Immature natural killer cell (primary cell): ENCODE measurements at regions not wholly inside any gene's neighbourhood (a gene's known extent, or its start where the extent isn't known, plus 50 kb on each side); places are given as distances from the start of the nearest gene placed in this dataset.
A peak's percentile ranks its signal among the peaks of the same experiment; 100 is the strongest.
"Not testable (repeated sequence)": the region's sequence is repeated elsewhere in the genome, so short reads cannot be mapped to it uniquely, and the experiment has no call there.

Experiments used
- DNase-seq, 3 donors: peaks; one replicate each; pipeline ENCODE4 v3.0.0; 2022; ENCODE audit warnings: mixed read lengths in 1 of 3
- H3K27ac Mint-ChIP-seq, 6 donors: one replicate each; pipeline ENCODE4 v1.8.0; 2020; ENCODE audit warnings: mixed read lengths in 6 of 6, mild to moderate bottlenecking in 5 of 6, inconsistent platforms in 4 of 6, moderate library complexity in 3 of 6
- H3K27me3 Mint-ChIP-seq, 3 donors: one replicate each; pipeline ENCODE4 v1.8.0; 2020 to 2021; ENCODE audit warnings: low read depth in 3 of 3, mild to moderate bottlenecking in 3 of 3, mixed read lengths in 3 of 3, moderate library complexity in 3 of 3, inconsistent platforms in 1 of 3
- H3K36me3 Mint-ChIP-seq, 3 donors: one replicate each; pipeline ENCODE4 v1.8.0; 2020; ENCODE audit warnings: mixed read lengths in 3 of 3, inconsistent platforms in 2 of 3, mild to moderate bottlenecking in 2 of 3
- H3K4me1 Mint-ChIP-seq, 2 donors: one replicate each; pipeline ENCODE4 v1.8.0; 2020; ENCODE audit warnings: inconsistent platforms in 2 of 2, mild to moderate bottlenecking in 2 of 2, mixed read lengths in 2 of 2, moderate library complexity in 1 of 2
- H3K4me3 Mint-ChIP-seq, 5 donors: one replicate each; pipeline ENCODE4 v1.8.0; 2020; ENCODE audit warnings: mild to moderate bottlenecking in 5 of 5, mixed read lengths in 5 of 5, inconsistent platforms in 3 of 5, moderate library complexity in 3 of 5
- H3K9me3 Mint-ChIP-seq, 6 donors: one replicate each; pipeline ENCODE4 v1.8.0; 2020; ENCODE audit warnings: mild to moderate bottlenecking in 6 of 6, mixed read lengths in 6 of 6, inconsistent platforms in 4 of 6, moderate library complexity in 3 of 6

DNA sequence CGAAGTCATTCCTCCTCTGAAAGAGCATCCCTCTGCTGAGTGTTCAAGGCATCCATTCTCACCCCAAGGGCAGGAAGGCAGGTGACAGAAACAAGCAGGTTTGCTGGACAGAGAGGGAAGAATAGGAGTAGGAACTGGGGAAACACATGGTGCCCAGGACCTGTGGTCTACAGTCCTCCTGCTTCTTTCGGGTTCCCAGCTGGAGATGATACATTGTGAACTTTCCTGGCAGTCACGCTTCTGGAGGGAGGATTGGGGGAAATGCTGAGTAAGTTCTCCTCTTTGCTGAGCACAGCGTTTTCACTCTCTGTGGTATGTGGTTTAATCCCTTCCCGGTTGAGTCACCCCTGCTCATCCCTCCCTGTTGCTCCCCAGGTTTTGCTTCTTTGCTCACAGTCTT lies 496.3 kb downstream of the TMEM121 start:
- not testable (repeated sequence) for H3K27ac Mint-ChIP-seq, H3K27me3 Mint-ChIP-seq, H3K4me3 Mint-ChIP-seq, DNase-seq, H3K36me3 Mint-ChIP-seq
- Mint-ChIP-seq H3K9me3 (peaks cover 0 to 11% (median under 1%) of the 10 kb centered on the region in 6 donors), H3K4me1 (peaks cover 0 to 30% of the 10 kb centered on the region in 2 donors)

DNA sequence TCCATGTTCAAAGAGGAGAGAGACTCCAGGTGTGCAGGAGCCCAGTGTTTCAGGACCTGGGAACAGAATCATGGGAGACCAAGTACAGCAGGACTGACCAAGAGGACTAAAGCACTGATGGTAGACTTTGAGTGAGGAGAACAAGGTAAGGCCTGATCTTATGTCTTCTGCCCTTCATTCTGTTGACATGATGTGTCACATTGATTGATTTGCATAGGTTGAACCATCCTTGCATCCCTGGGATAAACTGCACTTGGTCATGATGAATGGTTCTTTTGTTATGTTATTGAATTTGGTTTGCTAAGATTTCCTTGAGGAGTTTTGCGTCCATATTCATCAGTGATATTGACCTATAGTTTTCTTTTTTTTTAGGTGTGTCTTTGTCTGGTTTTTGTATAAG lies 497.0 kb downstream of the TMEM121 start:
- H3K9me3 Mint-ChIP-seq = peaks cover 0 to 11% (median under 1%) of the 10 kb centered on the region in 6 donors
- H3K27me3 Mint-ChIP-seq = peaks cover 0 to 8% (median 2%) of the 10 kb centered on the region in 3 donors
- H3K4me3 Mint-ChIP-seq = no peak overlapping the region
- H3K27ac Mint-ChIP-seq = no peak overlapping the region
- peaks cover 0 to 8% (median 0%) of the 10 kb centered on the region in 3 donors for H3K36me3 Mint-ChIP-seq
- peaks cover 0 to 30% of the 10 kb centered on the region in 2 donors for H3K4me1 Mint-ChIP-seq
- no peak for DNase-seq

DNA sequence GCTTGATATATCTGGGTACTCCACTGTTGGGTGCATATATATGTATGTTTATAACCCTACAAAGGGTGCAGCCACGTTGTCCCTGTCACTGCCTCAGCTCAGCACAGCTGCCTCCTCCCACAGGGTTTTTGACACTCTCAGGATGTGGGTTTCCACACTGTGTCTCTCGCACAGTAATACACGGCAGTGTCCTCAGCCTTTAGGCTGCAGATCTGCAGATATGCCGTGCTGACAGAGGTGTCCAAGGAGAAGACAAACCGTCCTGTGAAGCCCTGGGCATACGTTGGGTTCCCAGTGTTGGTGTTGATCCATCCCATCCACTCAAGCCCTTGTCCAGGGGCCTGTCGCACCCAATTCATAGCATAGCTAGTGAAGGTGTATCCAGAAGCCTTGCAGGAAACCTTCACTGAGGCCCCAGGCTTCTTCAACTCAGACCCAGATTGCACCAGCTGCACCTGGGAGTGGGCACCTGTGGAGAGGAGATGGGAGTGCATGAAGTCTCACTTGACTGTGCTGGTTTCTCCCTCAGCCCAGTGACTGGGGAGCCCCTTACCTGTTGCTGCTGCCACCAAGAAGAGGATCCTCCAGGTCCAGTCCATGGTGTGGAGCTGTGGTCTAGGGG lies 498.7 kb downstream of the TMEM121 start:
- peak in 2 of 3 donors; percentile 30 to 55 for DNase-seq
- H3K27me3 Mint-ChIP-seq = peaks cover 2 to 5% (median 3%) of the 10 kb centered on the region in 3 donors
- H3K4me1 Mint-ChIP-seq = peaks cover 0 to 30% of the 10 kb centered on the region in 2 donors
- peak overlapping the region in 2 of 6 donors; percentile 3 to 13 for H3K27ac Mint-ChIP-seq
- H3K4me3 Mint-ChIP-seq = peak overlapping the region in 3 of 5 donors; percentile 3 to 67 (median 33)
- H3K9me3 Mint-ChIP-seq = peaks cover 0 to 11% (median under 1%) of the 10 kb centered on the region in 6 donors
- H3K36me3 Mint-ChIP-seq = peaks cover 0 to 8% (median 0%) of the 10 kb centered on the region in 3 donors

DNA sequence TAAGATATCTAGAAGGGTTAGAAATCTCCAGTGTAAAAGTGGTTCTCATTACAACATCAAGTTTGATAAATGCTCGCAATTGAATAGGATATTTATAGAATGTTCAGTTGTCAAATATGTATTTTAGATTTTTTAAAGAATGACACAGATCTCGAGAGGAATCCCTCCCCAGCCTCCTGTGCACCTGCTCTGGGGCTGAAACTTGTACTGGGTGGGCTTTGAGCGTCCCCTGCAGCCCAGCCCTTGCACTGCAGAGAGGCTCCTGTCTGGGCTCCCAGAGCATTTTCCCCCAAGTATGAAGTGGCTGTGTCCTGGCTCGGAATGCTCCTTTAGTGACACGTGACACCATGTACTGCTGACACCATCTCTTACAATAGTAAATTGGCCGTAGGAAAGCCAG lies 499.6 kb downstream of the TMEM121 start:
- peaks cover 0 to 11% (median under 1%) of the 10 kb centered on the region in 6 donors for H3K9me3 Mint-ChIP-seq
- peaks cover 0 to 30% of the 10 kb centered on the region in 2 donors for H3K4me1 Mint-ChIP-seq
- no peak overlapping the region for H3K27ac Mint-ChIP-seq
- H3K27me3 Mint-ChIP-seq = peaks cover 2 to 5% (median 3%) of the 10 kb centered on the region in 3 donors
- no peak overlapping the region for H3K4me3 Mint-ChIP-seq
- peaks cover 0 to 8% (median 0%) of the 10 kb centered on the region in 3 donors for H3K36me3 Mint-ChIP-seq
- DNase-seq = no peak

DNA sequence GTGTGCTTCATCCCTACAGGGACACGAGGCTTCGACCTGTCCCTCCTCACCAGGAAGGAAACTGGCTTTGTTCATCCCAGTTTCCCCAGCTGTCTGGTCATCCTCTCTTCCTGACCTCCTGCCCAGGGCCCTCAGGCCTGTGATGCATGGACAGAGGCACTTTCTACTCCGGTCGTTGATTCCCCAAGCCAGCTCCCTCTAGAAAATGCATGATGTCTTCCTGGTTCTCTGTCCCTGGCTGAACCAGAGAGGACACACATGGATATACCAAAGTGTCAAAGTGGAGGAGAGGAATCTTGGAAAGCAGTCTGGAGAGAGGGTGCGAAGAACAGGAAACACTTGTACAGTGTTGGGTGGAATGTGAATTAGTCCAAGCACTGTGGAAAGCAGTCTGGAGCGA lies 501.4 kb downstream of the TMEM121 start:
- not testable (repeated sequence) for H3K4me3 Mint-ChIP-seq, DNase-seq, H3K27me3 Mint-ChIP-seq, H3K36me3 Mint-ChIP-seq, H3K27ac Mint-ChIP-seq
- peaks cover 0 to 28% of the 10 kb centered on the region in 2 donors for H3K4me1 Mint-ChIP-seq
- peaks cover 0 to 11% (median 0%) of the 10 kb centered on the region in 6 donors for H3K9me3 Mint-ChIP-seq

DNA sequence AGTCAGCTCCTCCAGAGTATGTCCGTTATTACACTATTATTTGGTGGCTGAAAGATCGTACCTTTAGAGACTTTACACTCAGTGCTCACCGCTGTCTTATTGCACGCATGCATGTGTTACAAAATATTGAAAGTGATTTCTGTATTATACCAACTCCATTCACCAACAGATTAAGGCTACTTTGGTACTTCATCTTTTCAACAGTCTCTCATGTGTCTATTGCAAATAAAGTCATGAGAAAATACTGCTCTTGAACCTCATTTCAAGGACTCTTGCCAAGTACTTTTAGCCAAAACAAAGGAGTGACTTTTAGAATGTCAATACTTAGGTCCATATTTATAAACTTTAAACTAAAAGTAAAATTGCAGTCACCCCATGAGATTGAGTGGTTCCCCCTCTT lies 503.6 kb downstream of the TMEM121 start:
- Mint-ChIP-seq H3K9me3 (no peaks in the 10 kb centered on the region), H3K27me3 (peaks cover 4 to 9% (median 4%) of the 10 kb centered on the region in 3 donors), H3K36me3 (no peaks in the 10 kb centered on the region), H3K4me1 (peaks cover 0 to 18% of the 10 kb centered on the region in 2 donors), H3K27ac (no peak overlapping the region), H3K4me3 (no peak overlapping the region)
- DNase-seq = no peak

DNA sequence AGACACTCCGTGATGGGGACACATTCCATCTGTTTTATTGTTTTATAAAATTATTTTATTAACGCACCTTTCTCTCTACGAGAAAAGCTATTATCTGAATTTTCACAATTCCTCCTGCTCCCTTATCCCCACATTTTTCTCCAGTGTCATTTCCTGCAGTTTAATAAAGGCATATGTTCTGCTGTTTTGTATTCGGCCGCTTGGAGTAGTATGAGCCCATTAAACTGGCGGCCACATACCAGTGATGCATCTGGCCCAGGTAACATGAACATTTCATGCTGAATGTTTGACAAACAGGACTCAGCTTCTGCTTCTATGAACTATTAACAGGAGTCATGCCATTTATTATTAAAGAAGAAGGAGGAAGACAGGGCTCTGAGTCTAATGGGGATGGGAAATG lies 511.0 kb downstream of the TMEM121 start:
- H3K27ac Mint-ChIP-seq = no peak overlapping the region

DNA sequence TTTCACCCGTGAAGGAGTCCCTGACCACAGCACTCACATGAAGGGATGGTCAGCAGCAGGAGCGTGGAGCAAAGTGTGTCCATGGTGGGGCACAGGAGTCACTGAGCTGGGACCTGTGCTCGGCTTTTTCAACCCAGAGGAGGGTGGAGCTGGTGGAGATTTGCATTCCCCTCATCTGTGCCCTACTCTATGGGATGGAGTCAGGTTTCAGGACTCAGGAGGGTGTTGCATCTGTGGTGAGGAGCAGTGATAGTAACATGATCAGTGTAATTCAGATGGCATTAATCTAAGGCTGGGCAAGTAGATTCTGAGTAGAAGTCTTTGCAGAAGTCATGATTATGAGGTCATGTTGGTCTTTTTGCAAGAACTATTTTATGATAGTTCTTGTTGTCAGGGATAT lies 511.9 kb downstream of the TMEM121 start:
- no peaks in the 10 kb centered on the region for H3K9me3 Mint-ChIP-seq
- peak overlapping the region in 2 of 5 donors; percentile 14 to 22 for H3K4me3 Mint-ChIP-seq
- H3K36me3 Mint-ChIP-seq = no peaks in the 10 kb centered on the region
- DNase-seq = no peak
- H3K27ac Mint-ChIP-seq = peak overlapping the region in 4 of 6 donors; percentile 20 to 56 (median 43)
- peaks cover 0 to 3% of the 10 kb centered on the region in 2 donors for H3K4me1 Mint-ChIP-seq
- H3K27me3 Mint-ChIP-seq = peaks cover 4 to 6% (median 6%) of the 10 kb centered on the region in 3 donors

More for the DNA sequence above, 511.0 kb downstream of the TMEM121 start:
- DNase-seq = no peak
- no peaks in the 10 kb centered on the region for H3K9me3 Mint-ChIP-seq
- H3K4me3 Mint-ChIP-seq = no peak overlapping the region
- H3K27me3 Mint-ChIP-seq = peaks cover 4 to 6% (median 6%) of the 10 kb centered on the region in 3 donors
- H3K4me1 Mint-ChIP-seq = peaks cover 0 to 3% of the 10 kb centered on the region in 2 donors
- H3K36me3 Mint-ChIP-seq = no peaks in the 10 kb centered on the region

DNA sequence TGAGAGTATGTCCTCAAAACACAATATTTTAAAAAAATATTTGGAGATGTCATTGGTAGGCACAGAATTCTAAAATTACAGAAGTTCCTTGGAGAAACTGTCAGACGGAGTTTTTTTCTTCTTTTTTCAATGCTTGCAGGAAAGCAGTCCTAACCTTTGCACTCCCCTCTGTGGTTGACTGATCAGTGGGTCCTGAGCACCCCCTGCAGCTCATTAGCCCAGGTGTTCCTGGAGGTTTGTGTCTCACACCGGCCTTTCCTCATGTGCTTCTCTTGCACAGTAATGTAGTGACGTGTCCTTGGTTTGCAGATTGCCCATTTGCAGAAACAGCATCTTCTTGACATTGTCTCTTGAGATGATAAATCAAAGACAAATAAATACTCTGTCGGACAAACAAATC lies 513.0 kb downstream of the TMEM121 start:
- Mint-ChIP-seq H3K27ac (no peak overlapping the region), H3K4me3 (no peak overlapping the region), H3K27me3 (peaks cover 0 to 9% (median 5%) of the 10 kb centered on the region in 3 donors), H3K9me3 (no peaks in the 10 kb centered on the region), H3K4me1 (peaks cover 0 to 3% of the 10 kb centered on the region in 2 donors), H3K36me3 (no peaks in the 10 kb centered on the region)
- peak in 2 of 3 donors; percentile 35 to 43 for DNase-seq

DNA sequence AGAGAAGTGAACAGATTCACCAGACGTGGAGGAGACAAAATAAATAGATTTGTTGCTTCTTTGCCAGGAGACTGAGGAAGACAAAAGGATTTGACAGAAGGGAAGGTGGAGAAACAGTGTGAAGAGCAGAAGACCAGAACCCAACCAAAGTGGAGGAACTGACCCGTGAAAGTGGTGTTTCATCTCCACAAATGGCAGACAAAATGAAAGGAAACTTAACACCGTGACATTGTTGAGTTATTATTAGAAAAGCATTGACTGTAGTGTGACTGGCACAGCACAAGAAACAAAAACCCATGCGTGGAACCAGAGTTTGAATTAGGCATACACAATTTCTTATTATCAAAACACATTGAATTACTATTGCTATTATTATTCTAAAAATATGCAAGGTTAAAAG lies 518.1 kb downstream of the TMEM121 start:
- Mint-ChIP-seq H3K9me3 (no peaks in the 10 kb centered on the region), H3K27ac (peak overlapping the region in 1 of 6 donors; percentile 73), H3K4me1 (no peaks in the 10 kb centered on the region), H3K4me3 (no peak overlapping the region), H3K27me3 (peaks cover 0 to 10% (median 3%) of the 10 kb centered on the region in 3 donors), H3K36me3 (no peaks in the 10 kb centered on the region)
- no peak for DNase-seq

DNA sequence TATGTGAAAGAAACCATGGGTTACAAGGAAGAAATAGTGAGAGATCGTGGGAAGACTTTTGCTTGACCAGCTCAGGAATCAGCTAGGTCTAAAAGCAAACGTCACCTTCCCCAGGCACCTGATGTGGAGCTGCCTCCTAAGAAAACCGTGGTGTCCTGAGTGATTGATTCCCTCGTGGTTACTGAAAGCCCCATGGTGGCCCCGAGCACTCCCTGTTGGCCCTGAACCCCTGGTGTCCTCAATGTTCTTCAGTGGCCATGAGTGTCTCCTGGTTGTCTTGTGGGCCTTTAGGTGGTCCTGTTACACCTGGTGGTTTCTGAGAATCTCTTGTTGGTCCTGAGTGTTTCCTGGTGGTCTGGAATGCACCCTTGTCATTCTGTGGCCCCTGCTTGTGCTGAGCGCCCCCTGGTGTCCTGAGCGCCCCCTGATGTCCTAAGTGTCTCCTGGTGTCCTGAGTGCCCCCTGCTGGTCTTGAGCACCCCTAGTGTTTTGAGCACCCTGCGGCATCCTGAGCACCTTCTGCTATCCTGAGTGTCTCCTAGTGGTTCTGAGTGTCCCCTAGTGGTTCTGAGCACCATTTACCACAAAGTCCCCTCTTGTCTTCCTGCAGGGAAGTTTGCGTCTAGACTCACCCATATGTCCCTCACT lies 518.7 kb downstream of the TMEM121 start:
- Mint-ChIP-seq H3K27me3 (peaks cover 0 to 10% (median 3%) of the 10 kb centered on the region in 3 donors), H3K4me1 (no peaks in the 10 kb centered on the region), H3K27ac (no peak overlapping the region), H3K36me3 (no peaks in the 10 kb centered on the region), H3K9me3 (no peaks in the 10 kb centered on the region), H3K4me3 (no peak overlapping the region)
- DNase-seq = peak; percentile 69 to 75 (median 71)

DNA sequence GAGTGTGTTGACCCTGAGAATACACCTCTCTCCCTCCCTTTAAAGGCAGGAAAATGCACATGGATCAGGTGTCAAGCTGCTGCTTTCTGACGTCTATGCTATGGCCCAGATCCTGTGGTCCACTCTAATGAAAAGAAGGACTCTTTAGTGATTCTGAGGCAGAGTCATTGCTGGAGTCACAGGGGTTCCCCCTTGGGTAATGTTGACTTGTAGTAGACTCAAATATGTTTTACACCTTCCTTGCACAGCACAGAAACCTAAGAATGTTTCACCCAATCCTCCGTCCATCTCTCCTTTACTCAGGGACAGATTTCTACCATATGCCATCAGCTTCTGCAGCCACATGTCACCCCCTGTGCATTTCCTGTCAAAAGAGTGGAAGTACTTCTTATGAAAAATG lies 525.4 kb downstream of the TMEM121 start:
- Mint-ChIP-seq H3K9me3 (no peaks in the 10 kb centered on the region), H3K27me3 (peaks cover 0 to 4% (median 3%) of the 10 kb centered on the region in 3 donors), H3K27ac (no peak overlapping the region), H3K36me3 (no peaks in the 10 kb centered on the region), H3K4me3 (no peak overlapping the region), H3K4me1 (peaks cover 0 to 4% of the 10 kb centered on the region in 2 donors)
- no peak for DNase-seq

DNA sequence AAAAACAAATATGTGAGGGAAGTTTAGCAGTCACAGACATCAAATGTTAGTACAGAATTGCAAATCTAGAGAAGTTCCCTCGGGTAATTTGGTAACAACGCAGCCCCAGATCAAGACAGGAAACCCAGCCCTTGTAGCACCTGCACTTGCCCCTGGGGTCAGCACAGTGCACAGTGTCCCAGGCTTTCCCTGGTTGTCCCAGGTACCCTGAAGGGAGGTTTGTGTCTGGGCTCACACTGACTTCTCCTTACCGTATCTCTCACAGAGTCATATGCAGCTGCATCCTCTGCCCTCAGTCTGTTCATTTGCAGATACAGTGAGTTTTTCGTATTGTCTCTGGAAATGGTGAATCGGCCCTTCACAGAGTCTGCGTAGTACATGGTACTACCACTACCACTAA lies 528.9 kb downstream of the TMEM121 start:
- DNase-seq = no peak
- peaks cover 0 to 3% (median 3%) of the 10 kb centered on the region in 3 donors for H3K27me3 Mint-ChIP-seq
- no peaks in the 10 kb centered on the region for H3K9me3 Mint-ChIP-seq
- H3K4me1 Mint-ChIP-seq = peaks cover 0 to 4% of the 10 kb centered on the region in 2 donors
- no peaks in the 10 kb centered on the region for H3K36me3 Mint-ChIP-seq
- no peak overlapping the region for H3K4me3 Mint-ChIP-seq
- no peak overlapping the region for H3K27ac Mint-ChIP-seq

DNA sequence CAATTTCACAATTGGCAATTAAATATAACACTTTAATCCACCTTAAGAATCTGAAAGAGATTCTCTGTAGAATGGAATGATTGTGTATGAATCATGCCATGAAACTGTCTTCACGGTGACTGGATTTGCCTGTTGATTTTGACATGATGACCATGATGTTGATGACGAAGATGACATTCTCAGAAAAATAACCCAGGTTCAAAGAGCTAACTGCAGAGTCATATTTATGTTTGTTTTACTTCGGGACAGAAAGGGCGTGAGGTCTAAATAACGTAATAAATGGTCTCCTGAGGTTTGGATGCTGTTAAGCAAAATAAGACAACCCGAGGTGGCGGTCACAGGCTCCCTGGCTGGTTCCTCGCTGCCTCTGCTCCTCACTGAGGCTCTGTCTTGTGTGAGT lies 532.0 kb downstream of the TMEM121 start:
- H3K4me3 Mint-ChIP-seq = no peak overlapping the region
- peaks cover 10 to 21% of the 10 kb centered on the region in 2 donors for H3K4me1 Mint-ChIP-seq
- no peak for DNase-seq
- no peaks in the 10 kb centered on the region for H3K9me3 Mint-ChIP-seq
- peaks cover 0 to 3% (median 3%) of the 10 kb centered on the region in 3 donors for H3K27me3 Mint-ChIP-seq
- H3K27ac Mint-ChIP-seq = no peak overlapping the region
- no peaks in the 10 kb centered on the region for H3K36me3 Mint-ChIP-seq
